SK-N-SH treated with all-trans-retinoic acid at 6 μM for 48 hours (cell line): ENCODE measurements at regions not wholly inside any gene's neighbourhood (a gene's known extent, or its start where the extent isn't known, plus 50 kb on each side); places are given as distances from the start of the nearest gene placed in this dataset.
"Not testable (repeated sequence)": the region's sequence is repeated elsewhere in the genome, so short reads cannot be mapped to it uniquely, and the experiment has no call there.

Source experiments
- ATAC-seq: fragments of 200-7000 bp; cut with Tn5 transposase; 3 replicates; pipeline ENCODE4 v1.9.1; 2020; ENCODE audit warnings: mild to moderate bottlenecking, moderate library complexity
- ARNTL ChIP-seq: fragments of 450-650 bp; formaldehyde crosslinking; IDR thresholded peaks from 2 replicates; pipeline ENCODE4 v1.5.0; 2020; ENCODE audit warnings: low read depth, mild to moderate bottlenecking, moderate library complexity, borderline replicate concordance
- BACH2 ChIP-seq: fragments of 250-450 bp; sonication (Bioruptor Pico); IDR thresholded peaks from 2 replicates; pipeline ENCODE4 v1.9.0; 2021; ENCODE audit warnings: mild to moderate bottlenecking, borderline replicate concordance
- CREB5 ChIP-seq: fragments of 250-450 bp; sonication (Bioruptor Pico); IDR thresholded peaks from 2 replicates; pipeline ENCODE4 v1.5.1; 2020; ENCODE audit warnings: low read depth, mild to moderate bottlenecking, moderate library complexity
- CSDC2 ChIP-seq: fragments of 250-450 bp; sonication (Bioruptor Pico); IDR thresholded peaks from 2 replicates; pipeline ENCODE4 v1.5.0; 2020; ENCODE audit warnings: mild to moderate bottlenecking, moderate library complexity
- ESRRG ChIP-seq: fragments of 250-450 bp; sonication (Bioruptor Pico); IDR thresholded peaks from 2 replicates; pipeline ENCODE4 v1.6.1; 2021; ENCODE audit warnings: mild to moderate bottlenecking
- GLIS3 ChIP-seq: fragments of 250-450 bp; sonication (Bioruptor Pico); IDR thresholded peaks from 2 replicates; pipeline ENCODE4 v1.5.0; 2020; ENCODE audit warnings: mild to moderate bottlenecking, moderate library complexity
- ISL1 ChIP-seq: fragments of 250-450 bp; sonication (Bioruptor Pico); IDR thresholded peaks from 2 replicates; pipeline ENCODE4 v2.1.2; 2022; ENCODE audit warnings: mild to moderate bottlenecking, moderate library complexity
- OSR1 ChIP-seq: fragments of 250-450 bp; sonication (Bioruptor Pico); IDR thresholded peaks from 2 replicates; pipeline ENCODE4 v1.8.0; 2022; ENCODE audit warnings: moderate library complexity, mild to moderate bottlenecking, inconsistent platforms
- PATZ1 ChIP-seq: fragments of 250-450 bp; sonication (Bioruptor Pico); IDR thresholded peaks from 2 replicates; pipeline ENCODE4 v1.8.0; 2020; ENCODE audit warnings: mild to moderate bottlenecking, moderate library complexity, borderline replicate concordance
- POU6F1 ChIP-seq: fragments of 250-450 bp; sonication (Bioruptor Pico); IDR thresholded peaks from 2 replicates; pipeline ENCODE4 v1.8.0; 2021; ENCODE audit warnings: low read depth, mild to moderate bottlenecking, moderate library complexity, borderline replicate concordance
- PPARA ChIP-seq: fragments of 250-450 bp; sonication (Bioruptor Pico); IDR thresholded peaks from 2 replicates; pipeline ENCODE4 v1.5.0; 2020; ENCODE audit warnings: mild to moderate bottlenecking, borderline replicate concordance
- RARB ChIP-seq: fragments of 250-450 bp; sonication (Bioruptor Pico); IDR thresholded peaks from 2 replicates; pipeline ENCODE4 v1.8.0; 2021; ENCODE audit warnings: mild to moderate bottlenecking, moderate library complexity
- SNAI2 ChIP-seq: fragments of 250-450 bp; sonication (Bioruptor Pico); IDR thresholded peaks from 2 replicates; pipeline ENCODE4 v1.5.0; 2020; ENCODE audit warnings: mild to moderate bottlenecking, moderate library complexity
- TCF4 ChIP-seq: fragments of 250-450 bp; sonication (Bioruptor Pico); IDR thresholded peaks from 2 replicates; pipeline ENCODE4 v1.8.0; 2021; ENCODE audit warnings: mild to moderate bottlenecking, moderate library complexity, borderline replicate concordance
- TOX ChIP-seq: fragments of 250-450 bp; sonication (Bioruptor Pico); IDR thresholded peaks from 2 replicates; pipeline ENCODE4 v1.8.0; 2021; ENCODE audit warnings: mild to moderate bottlenecking, moderate library complexity, borderline replicate concordance
- ZC3H10 ChIP-seq: fragments of 250-450 bp; sonication (Bioruptor Pico); IDR thresholded peaks from 2 replicates; pipeline ENCODE4 v1.5.1; 2021; ENCODE audit warnings: mild to moderate bottlenecking, moderate library complexity
- ZFP3 ChIP-seq: fragments of 250-450 bp; sonication (Bioruptor Pico); IDR thresholded peaks from 2 replicates; pipeline ENCODE4 v1.5.0; 2020; ENCODE audit warnings: mild to moderate bottlenecking, moderate library complexity
- ZFP30 ChIP-seq: fragments of 450-650 bp; formaldehyde crosslinking; IDR thresholded peaks from 2 replicates; pipeline ENCODE4 v1.5.0; 2022; ENCODE audit warnings: mild to moderate bottlenecking, moderate library complexity
- ZNF70 ChIP-seq: fragments of 450-650 bp; formaldehyde crosslinking; IDR thresholded peaks from 2 replicates; pipeline ENCODE4 v1.5.0; 2020; ENCODE audit warnings: mild to moderate bottlenecking, moderate library complexity
- ZNF8 ChIP-seq: fragments of 450-650 bp; formaldehyde crosslinking; IDR thresholded peaks from 2 replicates; pipeline ENCODE4 v1.5.0; 2020; ENCODE audit warnings: mild to moderate bottlenecking, moderate library complexity
- TF ChIP-seq, protein P1 (sequence below): fragments of 250-450 bp; sonication (Bioruptor Pico); IDR thresholded peaks from 2 replicates; pipeline ENCODE4 v1.5.1; 2021; ENCODE audit warnings: mild to moderate bottlenecking, moderate library complexity

- TF ChIP-seq ZNF8 (CRISPR knock-in tag) (no peak), PATZ1 (no peak), ARNTL (CRISPR knock-in tag) (no peak), CSDC2 (CRISPR knock-in tag) (no peak)
- TF ChIP-seq, all 23 proteins: peak for 0
- ATAC-seq: no peak
Observed at GRCh38 chr13:22929381-22930126, 251.2 kb upstream of the SGCG start.

DNA sequence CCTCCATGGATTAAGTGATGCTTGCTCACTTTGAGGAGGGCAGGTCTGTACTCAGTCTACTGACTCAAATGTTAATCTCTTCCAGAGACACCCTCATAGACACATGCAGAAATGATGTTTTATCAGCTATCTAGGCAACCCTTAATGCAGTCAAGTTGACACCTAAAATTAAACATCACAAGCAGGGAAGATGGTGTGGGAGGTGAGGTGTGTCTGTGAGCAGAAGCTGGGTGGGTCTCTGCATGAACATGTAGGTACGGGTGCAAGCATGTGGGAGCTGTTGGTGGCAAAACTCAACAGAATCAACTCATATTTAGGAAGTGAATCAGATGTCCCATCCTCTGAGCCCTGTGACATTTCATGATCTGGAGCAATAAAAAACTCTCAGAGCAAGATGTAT, 249.2 kb upstream of the SGCG start:
- ATAC-seq: no peak
- TF ChIP-seq ZNF70 (CRISPR knock-in tag) (no peak), TOX (CRISPR knock-in tag) (no peak), ISL1 (CRISPR knock-in tag) (no peak), PPARA (CRISPR knock-in tag) (no peak), ZFP3 (no peak), CSDC2 (CRISPR knock-in tag) (no peak), SNAI2 (CRISPR knock-in tag) (no peak), TCF4 (no peak), RARB (CRISPR knock-in tag) (no peak), ZNF8 (CRISPR knock-in tag) (no peak), ARNTL (CRISPR knock-in tag) (no peak), ZFP30 (CRISPR knock-in tag) (no peak)

DNA sequence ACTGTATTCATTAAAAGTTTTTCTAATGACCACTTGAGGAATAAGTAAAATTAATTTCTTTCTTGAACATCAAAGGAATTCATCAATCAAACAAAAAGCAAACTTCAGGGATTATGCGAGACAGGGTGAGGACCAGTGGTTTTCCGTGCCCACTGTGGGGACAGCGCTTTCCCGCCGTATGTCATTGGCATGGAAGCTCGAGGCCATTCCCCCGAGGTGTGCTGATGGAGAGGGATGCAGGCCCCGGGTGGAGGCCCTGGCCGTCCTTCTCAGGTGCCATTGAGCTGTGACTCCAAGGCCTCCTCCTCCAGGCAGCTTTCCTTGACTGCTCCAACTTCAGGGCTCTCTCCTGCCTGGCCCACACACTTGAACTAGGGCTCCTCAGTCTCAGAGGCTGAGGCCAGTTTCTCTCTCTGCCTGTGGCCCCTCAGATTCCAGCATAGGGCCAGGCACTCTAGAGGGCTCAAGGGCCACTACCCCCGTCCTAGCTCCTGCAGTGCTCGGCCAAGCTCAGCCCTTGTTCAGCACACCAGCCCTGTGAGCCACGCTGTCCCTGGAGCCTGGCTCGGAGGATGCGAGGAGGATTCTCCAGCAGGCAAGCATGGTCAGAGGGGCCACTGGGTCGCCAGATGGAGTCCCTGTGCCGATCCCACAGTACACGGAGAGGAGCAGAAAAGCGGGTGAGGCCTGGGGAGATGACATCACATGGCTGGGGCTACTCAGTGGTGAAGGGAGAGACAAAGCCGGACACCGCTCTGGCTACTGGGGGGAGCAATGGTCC, 248.0 kb upstream of the SGCG start:
- not testable (repeated sequence) for ATAC-seq

DNA sequence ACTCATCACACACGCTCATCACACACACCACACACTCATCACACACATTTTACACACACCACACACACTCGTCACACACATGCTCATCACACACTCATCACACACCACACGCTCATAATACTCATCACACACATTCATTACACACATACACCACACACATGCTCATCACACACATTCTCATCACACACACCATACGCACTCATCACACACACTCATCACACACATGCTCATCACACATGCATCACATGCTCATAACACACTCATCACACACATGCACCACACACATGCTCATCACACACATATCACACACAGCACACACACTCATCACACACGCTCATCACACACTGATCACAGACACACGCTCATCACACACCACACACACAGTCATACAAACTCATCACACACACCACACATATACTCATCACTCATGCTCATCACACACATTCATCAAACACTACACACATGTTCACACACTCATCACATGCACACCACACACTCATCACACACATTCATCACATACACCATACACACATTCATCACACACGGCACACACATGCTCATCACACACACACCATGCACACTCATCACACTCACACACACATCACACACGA, 247.1 kb upstream of the SGCG start:
- TF ChIP-seq OSR1 (CRISPR knock-in tag) (no peak), ZFP3 (no peak), PATZ1 (no peak), CREB5 (CRISPR knock-in tag) (no peak), POU6F1 (no peak), ZFP30 (CRISPR knock-in tag) (no peak), GLIS3 (no peak), ISL1 (CRISPR knock-in tag) (no peak), ESRRG (CRISPR knock-in tag) (no peak), ZC3H10 (CRISPR knock-in tag) (no peak), TOX (CRISPR knock-in tag) (no peak), BACH2 (CRISPR knock-in tag) (no peak)
- TF ChIP-seq, protein P1, sequence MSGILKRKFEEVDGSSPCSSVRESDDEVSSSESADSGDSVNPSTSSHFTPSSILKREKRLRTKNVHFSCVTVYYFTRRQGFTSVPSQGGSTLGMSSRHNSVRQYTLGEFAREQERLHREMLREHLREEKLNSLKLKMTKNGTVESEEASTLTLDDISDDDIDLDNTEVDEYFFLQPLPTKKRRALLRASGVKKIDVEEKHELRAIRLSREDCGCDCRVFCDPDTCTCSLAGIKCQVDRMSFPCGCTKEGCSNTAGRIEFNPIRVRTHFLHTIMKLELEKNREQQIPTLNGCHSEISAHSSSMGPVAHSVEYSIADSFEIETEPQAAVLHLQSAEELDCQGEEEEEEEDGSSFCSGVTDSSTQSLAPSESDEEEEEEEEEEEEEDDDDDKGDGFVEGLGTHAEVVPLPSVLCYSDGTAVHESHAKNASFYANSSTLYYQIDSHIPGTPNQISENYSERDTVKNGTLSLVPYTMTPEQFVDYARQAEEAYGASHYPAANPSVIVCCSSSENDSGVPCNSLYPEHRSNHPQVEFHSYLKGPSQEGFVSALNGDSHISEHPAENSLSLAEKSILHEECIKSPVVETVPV: no peak
- ATAC-seq: no peak
